Heart right ventricle (tissue), 16 donors: ENCODE measurements at regions not wholly inside any gene's neighbourhood (a gene's known extent, or its start where the extent isn't known, plus 50 kb on each side); places are given as distances from the start of the nearest gene placed in this dataset.

Experiments used
- ATAC-seq, 8 donors: fragments of 200-7000 bp; cut with Tn5 transposase; one replicate each; pipeline ENCODE4 v1.9.1; 2020; ENCODE audit warnings: mild to moderate bottlenecking in 8 of 8, moderate library complexity in 8 of 8, moderate number of reproducible peaks in 1 of 8
- DNase-seq, 2 donors: peaks; one replicate each; pipeline ENCODE4 v3.0.0-alpha.2; 2020
- H3K27ac ChIP-seq, 10 donors: fragments of 200-600 bp; sonication (generic) in 2 of 10; one replicate each; pipeline versions ENCODE4 v1.5.0 to v1.8.0; 2020 to 2022; ENCODE audit warnings: mild to moderate bottlenecking in 3 of 10
- H3K27me3 ChIP-seq, 7 donors: fragments of 200-600 bp; one replicate each; pipeline ENCODE4 v1.8.0; 2021 to 2022; ENCODE audit warnings: mild to moderate bottlenecking in 2 of 7
- H3K36me3 ChIP-seq, 9 donors: fragments of 200-600 bp; sonication (generic) in 1 of 9; one replicate each; pipeline versions ENCODE4 v1.5.0 to v1.8.0; 2020 to 2022; ENCODE audit warnings: mild to moderate bottlenecking in 2 of 9
- H3K4me1 ChIP-seq, 9 donors: fragments of 200-600 bp; sonication (generic) in 1 of 9; one replicate each; pipeline versions ENCODE4 v1.5.0 to v1.8.0; 2020 to 2022; ENCODE audit warnings: mild to moderate bottlenecking in 4 of 9
- H3K4me3 ChIP-seq, 10 donors: fragments of 200-600 bp; sonication (generic) in 2 of 10; one replicate each; pipeline versions ENCODE4 v1.5.0 to v1.8.0; 2020 to 2022; ENCODE audit warnings: mild to moderate bottlenecking in 7 of 10, moderate library complexity in 2 of 10
- H3K9me3 ChIP-seq, 11 donors: fragments of 200-600 bp in 10 of 11; sonication (generic) in 2 of 11; one replicate each; pipeline versions ENCODE4 v1.5.0 to v1.8.0; 2013 to 2022; ENCODE audit warnings: mild to moderate bottlenecking in 2 of 11, control low read depth in 1 of 11, moderate library complexity in 1 of 11
- CTCF ChIP-seq, 9 donors: fragments of 200-600 bp; sonication (generic) in 2 of 9; IDR thresholded peaks; one replicate each; pipeline versions ENCODE4 v1.5.0 to v1.8.0; 2021 to 2022; ENCODE audit warnings: antibody characterized with exemption in 9 of 9, mild to moderate bottlenecking in 5 of 9, moderate library complexity in 1 of 9
- WGBS, 2 donors: extraction: QIAGEN DNeasy Blood & Tissue Kit; methylation state at CpG; one replicate each; pipeline ENCODE4 v1.1.7; 2013; ENCODE audit warnings: inconsistent platforms in 1 of 2; 5-methylcytosine and 5-hydroxymethylcytosine counted together
- intact Hi-C, 10 donors: fragments of 100-400 bp; cut with DNase I; formaldehyde crosslinking; loops; one replicate each; pipeline versions ENCODE4 v1.11.1 to v1.14.2; 2022
- donor health status: Arrhythmogenic right ventricular cardiomyopathy.
- donor health status: ischemic (EF 13 %, LVEDD 7.1; RV severe dilation, severe dysfunction).
- donor health status: healthy with polysubstance abuse.
- donor health status: DM: no; HTN: yes; CAD: no.
- donor health status: DM: no; HTN: no; CAD: no.
- donor health status: ischemic (EF 25% LVEDD 6.9; RV normal size, moderate dysfunction).
- donor health status: ischemic (EF 25% LVEDD 5.7; RV mildly dilated, moderate dysfunction).
- donor health status: healthy.
- donor health status: DM: yes; HTN: yes; CAD: no.
- donor health status: Ischemic cardiomyopathy.
- donor health status: ischemic (EF 35%, LVEDD 5.7; RV mildly dilated, moderate dysfunction).
- donor health status: nonischemic (EF 11% LVEDD 7.7; RV severe dilation, severe dysfunction).
- donor health status: DM: yes; HTN: yes; CAD: no.
- donor health status: PGD.
- donor health status: ischemic (EF 29% LVEDD 5.4; RV normal size, mild dysfunction).
- donor health status: nonischemic (EF 23%, LVEDD 6.1; RV moderate dilation, normal function).

GRCh38 chr6:22436134-22436533 is 133.2 kb upstream of the HDGFL1 start:
- ATAC-seq (no peak), DNase-seq (no peak)
- 96 to 97% methylated on average over 2 of the region's 2 CpGs for WGBS, 2 donors
- no peak overlapping the region for H3K4me3 ChIP-seq
- no peaks in the 10 kb centered on the region for H3K36me3 ChIP-seq
- intact Hi-C loops = no loop called here
- no peak for TF ChIP-seq CTCF (IDR thresholded peaks at IDR 0.05)
- no peak overlapping the region for H3K27ac ChIP-seq
- no peaks in the 10 kb centered on the region for H3K9me3 ChIP-seq
- H3K4me1 ChIP-seq = no peaks in the 10 kb centered on the region
- H3K27me3 ChIP-seq = no peaks in the 10 kb centered on the region

- Histone ChIP-seq H3K27ac (no peak overlapping the region), H3K9me3 (no peaks in the 10 kb centered on the region), H3K4me1 (peaks cover 0 to 2% (median 0%) of the 10 kb centered on the region in 9 donors), H3K4me3 (no peak overlapping the region), H3K36me3 (no peaks in the 10 kb centered on the region), H3K27me3 (no peaks in the 10 kb centered on the region)
- no peak for DNase-seq
- no peak for TF ChIP-seq CTCF (IDR thresholded peaks at IDR 0.05)
- intact Hi-C loops = no loop called here
- WGBS, 2 donors = 92 to 100% methylated on average over 1 of the region's 1 CpG
- ATAC-seq = no peak
These were observed 131.7 kb upstream of the HDGFL1 start for GRCh38 chr6:22437665-22438064.

- WGBS, 2 donors = 55 to 63% methylated on average over 1 of the region's 1 CpG
- intact Hi-C loops = loop anchor here in 1 of 10 donors (10.0 kb wide), 1 partner anchor 418 kb away; no protein-coding TSS in a partner anchor
- Histone ChIP-seq H3K27me3 (no peaks in the 10 kb centered on the region), H3K9me3 (peaks cover 0 to 3% (median 0%) of the 10 kb centered on the region in 11 donors), H3K27ac (peak overlapping the region in 2 of 10 donors; percentile 33 to 47), H3K36me3 (no peaks in the 10 kb centered on the region), H3K4me3 (no peak overlapping the region), H3K4me1 (peaks cover 6 to 45% (median 17%) of the 10 kb centered on the region in 9 donors)
- peak in 4 of 8 donors; percentile 48 to 71 (median 52) for ATAC-seq
- no peak for TF ChIP-seq CTCF (IDR thresholded peaks at IDR 0.05)
- no peak for DNase-seq
These were observed 126.5 kb upstream of the HDGFL1 start for GRCh38 chr6:22442826-22443225.

- ATAC-seq (peak in 2 of 8 donors; percentile 29 to 44), DNase-seq (peak in 1 of 2 donors; percentile 25)
- Histone ChIP-seq H3K27ac (no peak overlapping the region), H3K27me3 (no peaks in the 10 kb centered on the region), H3K4me1 (peaks cover 6 to 58% (median 27%) of the 10 kb centered on the region in 9 donors), H3K4me3 (no peak overlapping the region), H3K9me3 (peaks cover 0 to 3% (median 0%) of the 10 kb centered on the region in 11 donors), H3K36me3 (no peaks in the 10 kb centered on the region)
- intact Hi-C loops = loop anchor here in 1 of 10 donors (10.0 kb wide), 1 partner anchor 420 kb away; no protein-coding TSS in a partner anchor
- 68 to 69% methylated on average over 3 of the region's 3 CpGs for WGBS, 2 donors
- TF ChIP-seq CTCF (IDR thresholded peaks at IDR 0.05) = no peak
These were observed 125.0 kb upstream of the HDGFL1 start for GRCh38 chr6:22444330-22444729.
